GM18870 (cell line): ENCODE measurements at regions not wholly inside any gene's neighbourhood (a gene's known extent, or its start where the extent isn't known, plus 50 kb on each side); places are given as distances from the start of the nearest gene placed in this dataset.
"Not testable (repeated sequence)": the region's sequence is repeated elsewhere in the genome, so short reads cannot be mapped to it uniquely, and the experiment has no call there.

Experiments used
- ATAC-seq: cut with Tn5 transposase; IDR thresholded peaks from one replicate; pipeline ENCODE4 v1.9.1; 2021; ENCODE audit warnings: moderate library complexity; ENCODE audit not compliant: unreplicated experiment

DNA sequence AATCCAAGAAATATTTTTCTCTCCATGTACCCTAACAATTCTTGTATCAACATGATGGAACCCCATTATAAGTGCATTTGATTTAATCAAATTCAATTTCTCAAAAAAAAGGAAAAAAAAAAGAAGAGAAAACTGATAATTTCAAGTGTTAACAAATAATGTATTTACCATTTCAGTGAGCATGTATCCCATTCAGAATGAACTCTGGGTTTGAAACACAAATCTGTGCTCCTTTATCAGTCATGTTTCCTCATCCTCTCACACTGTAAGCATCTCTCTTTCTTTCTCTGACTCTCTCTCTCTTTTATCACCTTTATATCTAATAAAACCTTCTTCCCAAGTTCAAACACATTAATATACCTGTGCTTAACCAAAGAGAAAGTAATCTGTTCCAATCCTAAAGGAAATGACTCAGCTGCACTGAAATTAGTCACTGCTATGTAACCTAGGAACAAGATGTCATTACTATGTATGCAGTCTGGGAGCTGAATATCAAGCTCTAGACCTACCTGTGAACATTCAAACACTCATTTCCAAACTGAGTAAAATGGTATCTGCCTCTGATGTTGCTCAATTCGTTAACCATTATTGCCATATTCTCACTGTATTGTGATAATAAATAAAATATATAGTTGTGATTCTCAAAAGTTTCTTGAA, 135.0 kb upstream of the LRIG3 start:
- ATAC-seq: peak; percentile 88

DNA sequence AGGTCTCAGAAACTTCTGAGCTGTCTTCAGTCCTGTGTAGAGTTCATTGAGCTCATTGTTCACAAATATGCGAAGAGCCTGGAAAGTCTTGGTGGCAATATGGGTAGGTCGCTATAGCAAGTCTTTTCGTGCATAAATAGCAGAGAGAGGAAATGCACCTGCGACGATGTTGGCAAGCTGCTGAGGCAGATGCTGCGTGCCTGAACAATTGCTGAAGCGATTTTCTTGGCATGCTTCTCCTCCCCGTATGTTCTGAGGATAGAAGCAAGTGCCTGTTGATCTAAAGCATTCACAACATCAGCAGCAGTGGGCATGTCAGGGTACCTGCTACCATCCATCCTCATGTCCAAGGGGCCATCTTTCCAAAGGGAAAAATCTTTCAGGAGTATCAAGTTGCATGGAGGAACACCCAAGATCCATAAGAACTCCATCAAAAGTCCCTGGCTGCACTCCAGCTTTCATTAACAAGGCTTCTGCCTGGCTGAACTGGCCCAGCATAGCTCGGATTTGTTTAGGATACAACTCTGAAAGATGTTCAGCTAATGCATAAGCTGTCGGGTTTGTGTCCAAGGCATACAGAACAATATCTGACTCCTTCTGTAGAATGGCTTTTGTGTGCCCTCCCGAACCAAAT, 133.1 kb upstream of the LRIG3 start:
- not testable (repeated sequence) for ATAC-seq

DNA sequence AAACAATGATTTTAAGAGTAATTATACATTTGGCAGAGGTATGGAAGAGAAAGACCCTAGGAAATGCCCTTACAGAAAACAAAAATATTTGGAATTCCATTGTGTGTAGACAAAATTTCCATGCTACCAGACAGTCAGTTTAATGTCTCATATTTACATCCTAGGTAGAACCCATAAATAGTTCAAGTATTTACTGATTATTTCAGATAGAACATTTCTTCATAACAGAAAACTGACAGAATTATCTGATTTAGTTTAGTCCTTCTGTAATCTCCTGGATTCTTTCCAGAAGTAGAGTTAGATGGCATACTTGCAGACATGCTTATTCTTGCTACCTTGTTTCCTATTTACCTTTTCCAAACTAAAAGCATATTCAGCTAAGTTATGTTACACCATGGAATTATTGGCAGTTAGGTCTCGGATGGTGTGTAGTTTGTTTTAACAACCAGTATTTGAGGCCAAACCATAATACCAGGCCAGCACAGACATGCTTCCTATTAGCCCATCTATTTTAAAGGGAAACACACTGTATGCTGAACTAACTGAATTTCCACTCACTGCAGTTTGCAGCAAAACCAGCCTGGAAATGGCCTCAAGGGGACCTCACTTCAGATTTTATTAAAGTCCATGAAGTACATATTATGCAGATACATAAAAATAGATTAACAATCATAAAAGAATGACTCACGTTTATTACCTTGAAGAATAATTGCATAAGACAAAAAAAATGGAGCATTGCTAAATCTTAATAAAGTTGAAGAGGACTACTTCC, 126.6 kb upstream of the LRIG3 start:
- ATAC-seq: no peak

GRCh38 chr12:59044791-59045190, 124.5 kb upstream of the LRIG3 start:
- no peak for ATAC-seq

- no peak for ATAC-seq
Observed at GRCh38 chr12:59041241-59042121, 121.2 kb upstream of the LRIG3 start.

GRCh38 chr12:59040656-59041055, 120.4 kb upstream of the LRIG3 start:
- no peak for ATAC-seq

- no peak for ATAC-seq
Observed at GRCh38 chr12:59040043-59040442, 119.7 kb upstream of the LRIG3 start.

- ATAC-seq: no peak
Observed at GRCh38 chr12:59039005-59039404, 118.7 kb upstream of the LRIG3 start.

DNA sequence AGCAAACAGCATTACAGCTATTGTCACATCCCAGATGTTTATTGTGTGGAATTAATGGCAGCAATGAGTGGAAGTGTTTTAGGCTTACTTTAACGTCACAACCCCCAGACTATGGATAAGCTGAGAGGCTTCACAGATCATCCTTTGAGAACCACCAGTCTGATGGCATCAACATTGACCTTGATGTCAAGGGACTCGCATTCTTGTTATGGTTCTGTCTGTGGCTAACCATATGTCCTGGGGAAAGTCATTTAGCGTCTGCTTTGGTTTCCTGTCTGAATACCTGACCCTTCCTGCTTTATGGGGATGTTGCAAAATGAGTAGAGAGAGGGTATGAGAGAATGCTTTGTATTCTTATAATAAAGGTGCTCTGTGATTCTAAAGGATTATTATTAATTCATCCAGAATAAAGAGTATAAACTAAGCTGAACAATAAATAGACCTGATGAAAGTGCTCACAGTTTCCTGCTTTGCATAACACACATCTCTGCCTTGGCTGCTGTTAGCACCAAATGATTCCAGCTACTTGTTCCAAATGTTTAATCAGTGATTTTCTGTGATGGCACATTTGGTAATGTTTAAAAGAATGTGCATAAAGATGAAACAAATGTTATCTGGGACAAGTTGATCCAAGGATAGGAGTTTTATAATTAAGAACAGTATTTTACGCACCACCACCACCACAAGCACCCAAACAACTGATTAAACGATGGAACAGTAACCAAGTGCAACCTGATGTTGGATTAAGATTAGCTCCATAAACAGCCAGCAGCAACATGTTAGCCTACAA, 116.9 kb upstream of the LRIG3 start:
- ATAC-seq: no peak

- no peak for ATAC-seq
Observed at GRCh38 chr12:59036347-59036746, 116.0 kb upstream of the LRIG3 start.

DNA sequence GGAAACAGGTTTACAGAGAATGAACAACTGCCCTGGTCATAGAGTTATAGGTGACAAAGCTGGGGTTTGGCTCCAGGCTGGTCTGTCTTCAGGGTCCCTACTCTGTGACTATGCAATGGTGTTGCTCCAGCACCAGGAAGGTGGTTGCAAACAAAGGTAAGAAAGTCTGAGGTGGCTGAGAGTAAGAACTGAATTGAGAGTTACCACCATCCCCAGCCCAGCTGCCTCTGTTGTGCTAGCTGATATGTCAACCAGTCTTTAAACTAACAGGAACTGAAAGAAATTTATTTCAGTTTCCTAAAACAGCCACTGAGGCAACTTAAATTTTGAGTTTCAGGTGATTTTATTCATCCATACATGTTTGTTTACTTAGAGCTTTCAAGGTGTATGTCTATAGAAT, 111.0 kb upstream of the LRIG3 start:
- no peak for ATAC-seq

DNA sequence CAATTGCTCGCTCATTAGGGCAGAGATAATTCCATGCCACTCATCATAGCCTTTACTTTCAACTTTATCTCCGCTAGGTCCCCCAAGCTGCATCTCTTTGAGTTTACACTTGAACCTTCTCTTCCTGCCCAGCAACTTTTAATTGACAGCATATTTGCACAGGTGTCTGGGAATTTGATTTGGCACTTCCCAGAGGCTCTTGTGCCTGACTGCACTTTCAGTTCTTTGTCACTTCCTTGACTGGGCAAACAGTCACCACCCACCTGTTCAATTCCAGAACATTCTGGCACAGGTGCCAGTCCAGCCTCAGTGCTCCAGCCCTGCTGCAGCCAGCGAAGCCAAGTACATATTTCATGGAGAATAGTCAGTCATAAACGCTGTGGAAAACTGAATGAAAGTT, 110.1 kb upstream of the LRIG3 start:
- ATAC-seq: no peak

GRCh38 chr12:59027199-59027598, 106.9 kb upstream of the LRIG3 start:
- ATAC-seq: no peak

GRCh38 chr12:59023861-59024424, 103.6 kb upstream of the LRIG3 start:
- no peak for ATAC-seq

DNA sequence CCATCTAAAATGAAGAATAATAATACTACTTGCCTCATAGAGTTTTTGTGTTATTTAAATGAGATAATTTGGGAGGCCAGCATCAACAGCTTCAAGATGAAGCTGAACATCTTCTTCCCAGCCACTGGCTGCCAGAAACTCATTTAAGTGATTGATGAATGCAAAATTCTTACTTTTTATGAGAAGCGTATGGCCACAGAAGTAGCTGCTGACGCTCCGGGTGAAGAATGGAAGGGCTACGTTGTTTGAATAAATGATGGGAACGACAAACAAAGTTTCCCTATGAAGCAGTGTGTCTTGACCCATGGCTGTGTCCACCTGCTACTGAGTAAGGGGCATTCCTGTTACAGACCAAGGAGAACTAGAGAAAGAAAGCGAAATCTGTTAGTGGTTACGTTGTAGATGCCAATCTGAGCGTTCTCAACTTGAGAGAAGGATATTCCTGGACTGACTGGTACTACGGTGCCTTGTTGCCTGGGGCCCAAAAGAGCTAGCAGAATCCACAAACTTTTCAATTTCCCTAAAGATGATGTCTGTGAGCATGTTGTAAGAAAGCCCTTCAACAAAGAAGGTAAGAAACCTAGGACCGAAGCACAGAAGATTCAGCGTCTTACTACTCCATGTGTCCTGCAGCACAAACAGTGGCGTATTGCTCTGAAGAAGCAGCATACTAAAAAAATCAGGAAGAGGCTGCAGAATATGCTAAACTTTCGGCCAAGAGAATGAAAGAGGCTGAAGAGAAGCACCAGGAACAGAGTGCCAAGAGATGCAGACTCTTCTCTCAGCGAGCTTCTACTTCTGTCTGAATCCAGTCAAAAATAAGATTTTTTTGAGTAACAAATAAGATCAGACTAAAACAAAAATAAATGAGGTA, 100.0 kb upstream of the LRIG3 start:
- no peak for ATAC-seq

- ATAC-seq: no peak
Observed at GRCh38 chr12:59014885-59015284, 94.6 kb upstream of the LRIG3 start.

GRCh38 chr12:59010941-59011340, 90.6 kb upstream of the LRIG3 start:
- ATAC-seq: no peak

DNA sequence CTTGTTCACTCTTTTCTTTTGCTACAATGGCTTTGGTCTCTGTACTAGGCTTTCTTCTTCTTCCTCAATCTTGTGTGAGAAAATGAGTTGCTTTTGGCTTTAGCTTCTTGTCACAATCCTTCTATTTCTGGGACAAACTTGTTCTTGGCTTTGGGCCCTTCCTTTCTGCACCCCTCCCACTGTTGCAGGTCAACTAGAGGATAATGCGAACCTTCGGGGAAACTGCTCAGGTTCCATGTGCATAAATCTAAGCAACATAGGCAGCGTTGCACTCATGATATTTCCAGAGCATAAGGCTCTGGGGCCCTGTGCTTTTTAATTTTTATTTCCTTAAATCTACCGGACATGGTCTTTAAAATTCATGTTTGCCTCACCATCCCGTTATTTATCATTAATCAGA, 89.8 kb upstream of the LRIG3 start:
- no peak for ATAC-seq

- ATAC-seq: no peak
Observed at GRCh38 chr12:59007620-59008019, 87.3 kb upstream of the LRIG3 start.
